Muscle of leg (tissue), 3 donors: ENCODE measurements at regions not wholly inside any gene's neighbourhood (a gene's known extent, or its start where the extent isn't known, plus 50 kb on each side); places are given as distances from the start of the nearest gene placed in this dataset.
"Not testable (repeated sequence)": the region's sequence is repeated elsewhere in the genome, so short reads cannot be mapped to it uniquely, and the experiment has no call there.

ENCODE experiments used
- DNase-seq: peaks from one replicate; pipeline ENCODE4 v3.0.0; 2013
- H3K27ac ChIP-seq: one replicate; pipeline ENCODE4 v1.5.1; 2013; ENCODE audit warnings: mild to moderate bottlenecking, low read length, control low read depth
- H3K27me3 ChIP-seq: one replicate; pipeline ENCODE4 v1.6.1; 2013; ENCODE audit warnings: low read length; ENCODE audit not compliant: control insufficient read depth, insufficient read depth
- H3K36me3 ChIP-seq: one replicate; pipeline ENCODE4 v1.6.1; 2013; ENCODE audit warnings: low read length; ENCODE audit not compliant: control insufficient read depth, insufficient read depth
- H3K4me1 ChIP-seq: one replicate; pipeline ENCODE4 v1.6.1; 2013; ENCODE audit warnings: low read length; ENCODE audit not compliant: control insufficient read depth, insufficient read depth
- H3K4me3 ChIP-seq: one replicate; pipeline ENCODE4 v1.5.1; 2013; ENCODE audit warnings: low read length, control low read depth
- H3K9me3 ChIP-seq: replicated peaks from 2 replicates; pipeline ENCODE4 v1.6.1; 2013; ENCODE audit warnings: low read depth, low read length; ENCODE audit not compliant: control insufficient read depth
- WGBS: methylation state at CpG from one replicate; pipeline ENCODE4 v1.1.5; 2013; ENCODE audit warnings: missing lambda C conversion rate; ENCODE audit not compliant: insufficient coverage; 5-methylcytosine and 5-hydroxymethylcytosine counted together

DNA sequence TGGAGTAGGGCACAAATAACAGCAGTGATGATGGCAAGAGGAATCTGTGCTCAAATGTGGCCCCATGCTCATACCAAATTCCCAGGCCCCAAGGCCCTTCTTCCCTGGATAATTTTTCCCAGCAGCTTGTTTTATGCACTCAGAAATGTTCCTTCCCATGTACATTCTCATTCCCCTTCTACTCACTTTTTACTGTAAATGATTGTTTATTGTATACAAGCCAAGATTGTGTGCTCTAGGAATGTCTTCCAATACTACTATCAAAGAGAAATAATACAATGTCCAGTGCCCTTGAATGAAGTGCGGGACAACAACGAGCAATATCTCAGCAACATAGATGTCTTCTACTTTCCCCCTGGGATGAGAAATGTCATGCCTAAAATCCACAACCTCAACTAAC is 201.6 kb downstream of the ICOS start:
- H3K27ac ChIP-seq, result no peak overlapping the region
- no CpG with 5 or more reads among the region's 2 CpGs for WGBS
- no peaks in the 10 kb centered on the region for H3K9me3 ChIP-seq
- no peaks in the 10 kb centered on the region for H3K36me3 ChIP-seq
- H3K4me3 ChIP-seq, result no peak overlapping the region
- H3K27me3 ChIP-seq, result peaks cover 3% of the 10 kb centered on the region
- no peak for DNase-seq
- H3K4me1 ChIP-seq, result no peaks in the 10 kb centered on the region

DNA sequence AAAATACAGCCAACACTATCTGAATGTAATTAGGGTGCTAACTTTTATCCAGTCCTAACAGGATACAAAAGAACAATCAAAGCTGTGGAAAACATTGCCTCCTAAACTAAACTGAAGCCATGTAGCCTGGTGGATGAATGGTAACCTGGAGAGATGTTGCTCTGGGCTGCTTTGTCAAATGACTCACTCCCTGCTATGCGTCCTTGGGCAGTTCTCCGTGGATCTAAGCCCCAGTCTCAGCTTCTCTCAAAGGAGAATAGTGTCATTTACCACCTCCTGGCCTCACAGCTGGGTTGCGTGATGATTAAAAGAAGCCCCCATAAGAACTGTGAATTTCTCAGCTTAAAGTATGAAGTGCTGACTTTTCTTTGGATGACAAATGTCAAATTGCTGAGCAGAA is 203.7 kb downstream of the ICOS start:
- H3K27ac ChIP-seq, result no peak overlapping the region
- no peaks in the 10 kb centered on the region for H3K4me1 ChIP-seq
- no peak for DNase-seq
- H3K9me3 ChIP-seq, result no peaks in the 10 kb centered on the region
- WGBS, result 60% methylated on average over 1 of the region's 3 CpGs
- H3K27me3 ChIP-seq, result peaks cover 3% of the 10 kb centered on the region
- H3K4me3 ChIP-seq, result no peak overlapping the region
- H3K36me3 ChIP-seq, result no peaks in the 10 kb centered on the region

DNA sequence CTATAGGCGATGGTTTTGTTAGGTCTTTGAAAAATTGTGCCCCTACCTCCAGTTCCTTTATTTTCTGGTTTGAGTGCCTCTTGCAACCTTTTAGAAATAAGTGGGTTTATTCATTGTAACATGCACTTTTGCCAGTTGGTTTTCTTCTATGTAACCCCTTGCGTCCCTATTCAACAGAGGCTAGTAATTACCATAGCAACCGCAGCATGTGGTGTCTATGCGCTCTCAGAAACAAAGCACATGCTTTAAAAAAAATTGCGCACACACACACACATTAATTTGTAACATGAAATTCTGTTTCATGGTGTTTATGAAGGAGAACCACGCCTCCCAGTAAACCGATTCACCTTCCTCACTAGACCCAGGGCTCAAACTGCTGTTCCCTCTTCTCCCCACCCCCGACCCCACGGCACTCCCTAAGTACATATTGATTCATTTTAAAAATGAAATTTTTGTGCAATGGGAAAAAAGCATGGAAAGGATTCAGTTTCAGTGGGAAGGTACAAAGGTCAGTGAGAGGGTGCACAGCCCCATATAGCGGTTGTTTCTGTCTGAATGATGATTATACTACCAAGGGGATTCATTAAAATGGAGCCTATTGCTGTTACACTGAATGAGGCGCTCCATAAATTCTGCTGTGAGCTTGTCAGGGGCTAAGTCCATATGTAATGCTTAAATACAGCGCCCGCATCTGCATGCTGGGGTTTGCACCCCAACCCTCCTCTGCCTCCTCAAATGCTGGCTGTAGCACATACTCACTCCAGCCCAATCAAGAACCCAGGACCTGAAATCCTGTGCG is 206.9 kb downstream of the ICOS start:
- Histone ChIP-seq H3K9me3 (no peaks in the 10 kb centered on the region), H3K36me3 (no peaks in the 10 kb centered on the region), H3K27ac (no peak overlapping the region), H3K4me1 (peaks cover 6% of the 10 kb centered on the region), H3K4me3 (no peak overlapping the region), H3K27me3 (no peaks in the 10 kb centered on the region)
- DNase-seq, result no peak
- WGBS, result 80% methylated on average over 4 of the region's 14 CpGs

DNA sequence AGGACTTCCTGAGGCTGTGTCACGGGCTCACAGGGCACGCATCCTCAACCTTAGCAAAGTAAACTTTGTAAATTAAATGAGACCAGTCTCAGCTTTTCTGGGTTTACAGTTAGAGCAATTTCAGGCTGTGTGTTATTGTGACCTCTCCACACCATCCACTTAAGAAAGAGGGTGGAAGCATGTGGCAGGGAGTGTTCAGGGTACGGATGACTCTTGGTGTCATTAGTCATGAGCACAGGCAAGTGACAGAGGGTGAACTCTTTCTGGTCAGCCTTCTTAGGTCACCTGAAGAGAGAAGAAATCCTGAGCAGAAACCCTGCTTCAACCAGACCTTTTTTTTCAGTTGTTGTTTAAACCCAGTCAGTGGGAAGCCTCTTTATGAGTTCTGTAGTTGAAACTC is 207.9 kb downstream of the ICOS start:
- H3K27ac ChIP-seq, result no peak overlapping the region
- DNase-seq, result no peak
- H3K4me1 ChIP-seq, result peaks cover 6% of the 10 kb centered on the region
- H3K27me3 ChIP-seq, result no peaks in the 10 kb centered on the region
- H3K4me3 ChIP-seq, result no peak overlapping the region
- no peaks in the 10 kb centered on the region for H3K9me3 ChIP-seq
- WGBS, result no CpG with 5 or more reads among the region's 3 CpGs
- H3K36me3 ChIP-seq, result no peaks in the 10 kb centered on the region

DNA sequence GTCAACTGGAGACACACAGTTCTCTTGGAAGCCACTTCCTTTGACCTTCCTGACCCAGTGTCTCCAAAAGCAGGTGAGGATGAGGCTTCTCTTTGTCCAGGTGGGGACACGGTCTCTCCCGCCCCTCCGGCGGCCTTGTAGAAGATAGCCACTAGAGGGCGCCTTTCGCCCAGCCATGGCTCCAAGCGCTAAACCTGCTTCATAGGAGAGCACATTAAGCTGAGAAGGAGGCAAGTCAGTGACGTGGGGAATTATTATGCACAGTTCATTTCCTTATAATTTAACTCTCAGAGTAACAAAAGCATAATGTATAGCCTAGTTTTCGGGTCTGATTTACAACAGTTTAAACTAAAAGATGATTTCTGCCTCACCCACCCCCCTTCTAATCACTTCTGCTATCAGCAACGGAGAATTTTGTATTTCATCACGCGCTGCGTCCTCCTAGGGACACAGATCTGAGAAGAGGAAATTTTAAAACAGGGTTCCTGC is 208.7 kb downstream of the ICOS start:
- Histone ChIP-seq H3K4me1 (peaks cover 6% of the 10 kb centered on the region), H3K27ac (no peak overlapping the region), H3K4me3 (peak overlapping the region; percentile 29), H3K9me3 (no peaks in the 10 kb centered on the region), H3K36me3 (no peaks in the 10 kb centered on the region), H3K27me3 (no peaks in the 10 kb centered on the region)
- DNase-seq, result peak; percentile 89
- WGBS, result no CpG with 5 or more reads among the region's 13 CpGs

DNA sequence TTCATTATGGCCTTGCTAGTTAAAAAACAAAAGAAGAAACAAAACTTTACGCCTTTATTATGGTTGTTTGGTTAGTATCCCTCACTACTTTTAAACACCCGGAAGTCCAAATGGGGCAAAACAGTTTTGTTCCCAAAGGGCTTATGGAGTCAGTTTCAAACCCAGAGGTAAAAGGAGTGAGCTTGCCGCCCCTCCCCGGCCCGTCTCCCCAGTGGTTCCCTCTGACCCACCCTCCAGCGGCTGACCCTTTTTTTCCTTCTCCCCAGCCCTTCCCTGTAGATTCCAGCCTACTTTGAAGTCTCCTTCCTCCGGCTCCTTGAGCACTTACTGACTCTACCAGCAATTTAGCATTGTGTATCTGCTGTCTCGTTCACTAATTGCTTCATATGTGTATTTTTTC is 209.2 kb downstream of the ICOS start:
- no peaks in the 10 kb centered on the region for H3K27me3 ChIP-seq
- H3K27ac ChIP-seq, result peak overlapping the region; percentile 35
- 12% methylated on average over 6 of the region's 8 CpGs for WGBS
- H3K36me3 ChIP-seq, result no peaks in the 10 kb centered on the region
- DNase-seq, result peak; percentile 32
- peak overlapping the region; percentile 29 for H3K4me3 ChIP-seq
- H3K4me1 ChIP-seq, result peaks cover 6% of the 10 kb centered on the region
- no peaks in the 10 kb centered on the region for H3K9me3 ChIP-seq

DNA sequence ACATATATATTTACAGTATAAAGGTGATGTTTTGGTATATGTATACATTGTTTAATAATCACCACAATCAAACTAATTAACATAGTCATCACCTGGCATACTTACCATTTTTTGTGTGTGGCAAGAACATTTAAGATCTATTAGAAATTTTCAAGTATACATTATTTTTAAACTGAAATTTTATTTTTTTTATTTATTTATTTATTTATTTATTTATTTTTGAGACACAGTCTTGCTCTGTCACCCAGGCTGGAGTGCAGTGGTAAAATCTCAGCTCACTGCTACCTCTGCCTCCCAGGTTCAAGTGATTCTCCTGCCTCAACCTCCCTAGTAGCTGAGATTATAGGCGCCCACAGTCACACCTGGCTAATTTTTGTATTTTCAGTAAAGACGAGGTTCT is 210.5 kb downstream of the ICOS start:
- not testable (repeated sequence) for H3K27me3 ChIP-seq, H3K4me3 ChIP-seq, H3K27ac ChIP-seq, H3K36me3 ChIP-seq, H3K4me1 ChIP-seq, DNase-seq, H3K9me3 ChIP-seq
- 94% methylated on average over 2 of the region's 2 CpGs for WGBS

DNA sequence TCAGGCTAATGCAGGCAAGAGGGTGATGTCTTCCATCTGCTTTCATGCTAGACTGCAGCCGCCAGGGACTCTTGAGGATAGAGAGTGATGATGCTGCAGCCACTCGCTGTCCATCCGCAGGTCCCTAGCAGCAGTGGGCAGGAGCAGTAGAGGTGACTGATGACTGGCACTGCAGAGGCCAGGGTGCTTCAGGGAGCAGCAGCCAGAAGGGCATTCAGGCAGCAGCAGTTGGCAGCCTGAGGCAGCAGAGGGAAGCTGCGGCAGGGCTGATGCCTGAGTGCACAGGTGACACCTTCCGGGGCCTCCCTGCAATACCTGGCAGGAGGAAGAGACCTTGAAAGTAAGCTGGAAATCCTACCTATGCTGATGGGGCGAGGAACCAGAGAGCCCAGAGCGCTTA is 214.2 kb downstream of the ICOS start:
- no peaks in the 10 kb centered on the region for H3K36me3 ChIP-seq
- peaks cover 5% of the 10 kb centered on the region for H3K4me1 ChIP-seq
- WGBS, result 74% methylated on average over 5 of the region's 7 CpGs
- no peak overlapping the region for H3K4me3 ChIP-seq
- H3K9me3 ChIP-seq, result no peaks in the 10 kb centered on the region
- no peak overlapping the region for H3K27ac ChIP-seq
- DNase-seq, result no peak
- no peaks in the 10 kb centered on the region for H3K27me3 ChIP-seq

DNA sequence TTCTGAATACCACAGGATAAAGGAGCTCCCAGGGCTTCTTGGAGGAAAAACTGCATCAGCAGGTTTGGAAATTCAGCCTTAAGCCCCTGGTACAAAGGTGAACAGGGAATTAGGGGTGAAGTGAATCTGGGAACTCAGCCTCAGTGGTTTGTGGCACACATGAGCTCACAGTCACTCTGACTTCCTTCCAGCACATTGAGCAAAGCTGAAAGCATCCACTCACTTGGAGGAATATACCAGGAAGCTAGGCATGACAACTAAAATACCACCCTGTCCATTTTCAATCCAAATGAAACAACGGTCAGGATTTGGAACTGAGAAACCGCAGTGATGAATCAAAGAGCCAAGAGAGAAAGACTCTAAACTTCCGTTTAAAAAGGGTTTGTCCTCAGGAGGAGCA is 216.1 kb downstream of the ICOS start:
- no CpG with 5 or more reads among the region's 3 CpGs for WGBS
- peak; percentile 23 for DNase-seq

DNA sequence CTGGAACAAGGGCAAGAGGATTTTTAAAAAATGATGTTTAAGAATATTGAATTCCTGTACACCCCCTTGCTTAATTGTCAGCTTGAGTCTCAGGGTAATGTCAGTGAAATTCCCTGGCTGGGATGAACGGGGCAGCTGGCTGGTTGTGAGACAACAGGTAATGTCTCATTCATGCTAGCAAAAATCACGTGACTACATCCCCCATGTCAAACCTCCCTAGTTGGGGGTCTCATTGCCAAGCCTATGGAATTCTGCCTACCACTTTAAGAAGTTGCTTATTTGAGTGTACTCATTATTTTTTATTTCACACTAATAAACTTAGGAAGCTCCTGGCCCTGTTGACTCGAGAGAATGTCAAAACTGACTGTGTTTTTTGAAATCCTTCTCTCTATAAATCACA is 218.3 kb downstream of the ICOS start:
- DNase-seq, result no peak
- Histone ChIP-seq H3K27ac (no peak overlapping the region), H3K27me3 (no peaks in the 10 kb centered on the region), H3K4me1 (peaks cover 2% of the 10 kb centered on the region), H3K4me3 (no peak overlapping the region), H3K9me3 (peaks cover 6% of the 10 kb centered on the region), H3K36me3 (no peaks in the 10 kb centered on the region)
- WGBS, result no CpG with 5 or more reads among the region's 3 CpGs

More for the DNA sequence above, 216.1 kb downstream of the ICOS start:
- Histone ChIP-seq H3K27ac (no peak overlapping the region), H3K36me3 (no peaks in the 10 kb centered on the region), H3K4me1 (peaks cover 2% of the 10 kb centered on the region), H3K4me3 (no peak overlapping the region), H3K9me3 (peaks cover 3% of the 10 kb centered on the region), H3K27me3 (no peaks in the 10 kb centered on the region)
